Peyer's patch (tissue), 4 donors: ENCODE measurements at regions not wholly inside any gene's neighbourhood (a gene's known extent, or its start where the extent isn't known, plus 50 kb on each side); places are given as distances from the start of the nearest gene placed in this dataset.

ENCODE experiments used
- CTCF ChIP-seq, 6 experiments: fragments of 450-650 bp in 4 of 6; fragments of 200-600 bp in 2 of 6; sonication (generic) in 1 of 6; IDR thresholded peaks; one replicate each; pipeline ENCODE4 v1.5.1; 2017 to 2019; ENCODE audit warnings: antibody characterized with exemption in 6 of 6, mild to moderate bottlenecking in 3 of 6, moderate library complexity in 1 of 6
- POLR2A ChIP-seq, 2 donors: fragments of 450-650 bp; IDR thresholded peaks; one replicate each; pipeline ENCODE4 v1.5.1; 2017; ENCODE audit warnings: antibody characterized with exemption in 2 of 2, mild to moderate bottlenecking in 2 of 2, moderate library complexity in 2 of 2

- no peak for TF ChIP-seq CTCF (IDR thresholded peaks at IDR 0.05)
- TF ChIP-seq POLR2A (IDR thresholded peaks at IDR 0.05), result no peak
Observed at GRCh38 chr5:89542736-89543135, 659.8 kb upstream of the MEF2C start.
